ENCODE measurements at regions not wholly inside any gene's neighbourhood (a gene's known extent, or its start where the extent isn't known, plus 50 kb on each side); places are given as distances from the start of the nearest gene placed in this dataset.

- TF ChIP-seq CTCF (conservative IDR thresholded peaks at IDR 0.05) = no peak
- H3K9me3 Mint-ChIP-seq = peaks cover 3% of the 10 kb centered on the region
- no peak for DNase-seq (ENCODE audit: extremely low spot score, unreplicated experiment)
- H3K4me1 Mint-ChIP-seq (ENCODE audit: unreplicated experiment) = no peaks in the 10 kb centered on the region
- H3K27ac Mint-ChIP-seq = no peak overlapping the region
- no peaks in the 10 kb centered on the region for H3K27me3 Mint-ChIP-seq
- no peaks in the 10 kb centered on the region for H3K36me3 Mint-ChIP-seq
- H3K4me3 Mint-ChIP-seq = no peak overlapping the region
These were observed 1026.3 kb downstream of the PCDH19 start for GRCh38 chrX:99383786-99384185.

- no peaks in the 10 kb centered on the region for H3K9me3 Mint-ChIP-seq
- H3K36me3 Mint-ChIP-seq = no peaks in the 10 kb centered on the region
- H3K27me3 Mint-ChIP-seq = no peaks in the 10 kb centered on the region
- no peak overlapping the region for H3K4me3 Mint-ChIP-seq
- H3K27ac Mint-ChIP-seq = no peak overlapping the region
- no peak for TF ChIP-seq CTCF (conservative IDR thresholded peaks at IDR 0.05)
- no peak for DNase-seq (ENCODE audit: extremely low spot score, unreplicated experiment)
- H3K4me1 Mint-ChIP-seq (ENCODE audit: unreplicated experiment) = no peaks in the 10 kb centered on the region
These were observed 1038.0 kb downstream of the PCDH19 start for GRCh38 chrX:99371976-99372595.

GRCh38 chrX:99353412-99353811 lies 1056.7 kb downstream of the PCDH19 start:
- Mint-ChIP-seq H3K36me3 (no peaks in the 10 kb centered on the region), H3K4me1 (ENCODE audit: unreplicated experiment) (no peaks in the 10 kb centered on the region), H3K9me3 (peaks cover 7% of the 10 kb centered on the region), H3K27ac (no peak overlapping the region), H3K4me3 (no peak overlapping the region), H3K27me3 (no peaks in the 10 kb centered on the region)
- no peak for TF ChIP-seq CTCF (conservative IDR thresholded peaks at IDR 0.05)
- no peak for DNase-seq (ENCODE audit: extremely low spot score, unreplicated experiment)

- Mint-ChIP-seq H3K4me3 (no peak overlapping the region), H3K27ac (no peak overlapping the region), H3K27me3 (no peaks in the 10 kb centered on the region)
These were observed 1061.8 kb downstream of the PCDH19 start for GRCh38 chrX:99348256-99348655.

GRCh38 chrX:99308302-99308701 lies 1101.8 kb downstream of the PCDH19 start:
- Mint-ChIP-seq H3K4me3 (no peak overlapping the region), H3K9me3 (no peaks in the 10 kb centered on the region), H3K36me3 (no peaks in the 10 kb centered on the region), H3K4me1 (ENCODE audit: unreplicated experiment) (peaks cover 4% of the 10 kb centered on the region), H3K27me3 (no peaks in the 10 kb centered on the region), H3K27ac (no peak overlapping the region)
- TF ChIP-seq CTCF (conservative IDR thresholded peaks at IDR 0.05) = no peak
- DNase-seq (ENCODE audit: extremely low spot score, unreplicated experiment) = no peak

More at GRCh38 chrX:99348256-99348655, 1061.8 kb downstream of the PCDH19 start:
- no peaks in the 10 kb centered on the region for H3K4me1 Mint-ChIP-seq (ENCODE audit: unreplicated experiment)
- DNase-seq (ENCODE audit: extremely low spot score, unreplicated experiment) = no peak
- TF ChIP-seq CTCF (conservative IDR thresholded peaks at IDR 0.05) = no peak
- H3K36me3 Mint-ChIP-seq = no peaks in the 10 kb centered on the region
- peaks cover 11% of the 10 kb centered on the region for H3K9me3 Mint-ChIP-seq

GRCh38 chrX:99305573-99305972 lies 1104.5 kb downstream of the PCDH19 start:
- Mint-ChIP-seq H3K27me3 (no peaks in the 10 kb centered on the region), H3K27ac (no peak overlapping the region), H3K9me3 (no peaks in the 10 kb centered on the region), H3K36me3 (no peaks in the 10 kb centered on the region), H3K4me3 (no peak overlapping the region), H3K4me1 (ENCODE audit: unreplicated experiment) (peaks cover 13% of the 10 kb centered on the region)
- DNase-seq (ENCODE audit: extremely low spot score, unreplicated experiment) = no peak
- TF ChIP-seq CTCF (conservative IDR thresholded peaks at IDR 0.05) = no peak
